ENCODE measurements at regions not wholly inside any gene's neighbourhood (a gene's known extent, or its start where the extent isn't known, plus 50 kb on each side); places are given as distances from the start of the nearest gene placed in this dataset.

DNA sequence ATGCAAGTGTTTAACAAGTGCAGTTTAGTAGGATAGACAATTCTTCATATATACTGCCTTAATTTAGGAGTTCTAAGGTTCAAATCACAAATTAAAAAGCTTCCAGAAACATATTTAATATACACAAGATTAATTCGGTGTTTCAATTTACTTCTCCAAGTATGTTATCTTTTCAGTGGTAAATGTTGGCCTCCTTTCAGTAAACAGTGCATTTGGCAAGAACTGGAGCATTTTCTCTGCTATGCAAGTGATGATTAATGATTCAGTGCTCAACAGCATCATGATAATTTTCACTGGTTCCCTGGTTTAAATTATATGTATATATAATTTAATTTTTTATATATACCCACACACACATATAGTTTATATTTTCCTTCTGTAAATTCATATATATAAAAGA, 541.7 kb downstream of the EFNA5 start:
- DNase-seq, result no peak

GRCh38 chr5:107127878-107128277, 542.9 kb downstream of the EFNA5 start:
- DNase-seq, result no peak

- no peak for DNase-seq
Observed at GRCh38 chr5:107126341-107126740, 544.4 kb downstream of the EFNA5 start.

DNA sequence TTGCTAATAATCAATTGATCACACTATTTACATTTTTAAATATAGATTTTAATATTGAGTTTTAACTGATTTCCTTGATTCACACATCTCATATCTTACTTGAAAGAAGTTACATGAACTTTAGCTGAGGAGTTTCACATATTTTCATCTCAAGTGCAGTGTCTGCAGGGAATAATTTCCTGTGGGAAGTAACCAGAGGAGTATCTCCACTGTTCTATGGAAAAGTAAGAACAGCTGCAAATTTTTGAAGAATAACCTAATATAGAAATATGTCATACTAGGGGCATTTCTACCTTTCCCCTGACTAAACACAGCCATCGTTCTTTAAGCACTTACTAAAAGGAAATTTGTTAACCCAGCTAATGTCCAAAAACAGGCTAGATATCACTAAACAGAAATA, 546.4 kb downstream of the EFNA5 start:
- DNase-seq, result no peak

GRCh38 chr5:107123014-107123413, 547.7 kb downstream of the EFNA5 start:
- DNase-seq, result no peak

DNA sequence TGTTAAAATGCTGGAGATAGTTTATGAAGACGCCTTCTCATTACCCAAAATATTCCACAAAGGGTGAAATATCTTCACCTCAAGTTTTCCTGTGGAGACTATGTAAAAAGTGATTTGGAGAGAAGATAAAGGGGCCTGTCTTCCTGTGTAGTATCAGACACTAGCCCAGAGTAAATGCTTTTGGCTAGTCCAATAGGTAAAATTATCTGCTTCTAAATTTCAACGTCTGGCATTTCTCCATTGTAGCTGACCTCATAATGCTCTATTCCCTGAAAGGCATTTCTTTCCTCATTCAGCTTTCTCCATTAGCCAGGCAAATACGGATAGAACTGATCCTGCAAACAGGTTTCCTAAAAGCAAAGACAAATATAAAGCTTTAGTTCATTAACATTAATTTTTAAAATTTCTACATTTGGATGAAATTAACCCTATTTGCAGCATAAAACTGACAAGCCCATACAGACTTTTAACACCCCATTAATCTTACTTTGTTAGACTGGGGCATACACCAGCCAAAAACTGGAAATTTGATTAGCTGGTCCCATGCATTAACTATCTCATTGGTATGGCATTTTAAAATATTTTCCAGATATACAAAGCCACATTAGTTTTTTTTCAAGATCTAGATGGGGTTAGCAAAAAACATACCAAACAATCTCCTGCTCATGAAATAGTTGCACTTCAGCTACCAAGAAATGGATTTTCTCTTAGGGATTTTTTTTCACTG, 548.8 kb downstream of the EFNA5 start:
- no peak for DNase-seq

DNA sequence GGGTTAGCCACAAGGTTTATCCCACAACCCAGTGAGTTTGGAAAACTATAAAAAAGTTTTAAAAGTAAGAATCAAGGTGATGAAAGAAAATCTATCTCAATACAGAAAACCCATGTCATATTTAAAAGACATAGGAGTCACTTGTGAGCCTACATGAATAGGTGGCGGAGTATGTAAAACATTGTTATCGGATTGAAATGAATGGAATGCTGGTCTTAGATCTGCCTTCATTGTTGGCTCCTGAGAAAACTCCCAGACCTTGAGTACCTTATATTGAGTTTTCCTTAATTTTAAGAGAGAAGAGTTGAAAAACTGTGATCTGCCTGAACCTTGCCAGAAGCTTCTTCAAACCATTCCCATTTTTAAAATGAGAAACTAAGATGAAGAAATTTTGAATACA, 551.1 kb downstream of the EFNA5 start:
- DNase-seq, result no peak

DNA sequence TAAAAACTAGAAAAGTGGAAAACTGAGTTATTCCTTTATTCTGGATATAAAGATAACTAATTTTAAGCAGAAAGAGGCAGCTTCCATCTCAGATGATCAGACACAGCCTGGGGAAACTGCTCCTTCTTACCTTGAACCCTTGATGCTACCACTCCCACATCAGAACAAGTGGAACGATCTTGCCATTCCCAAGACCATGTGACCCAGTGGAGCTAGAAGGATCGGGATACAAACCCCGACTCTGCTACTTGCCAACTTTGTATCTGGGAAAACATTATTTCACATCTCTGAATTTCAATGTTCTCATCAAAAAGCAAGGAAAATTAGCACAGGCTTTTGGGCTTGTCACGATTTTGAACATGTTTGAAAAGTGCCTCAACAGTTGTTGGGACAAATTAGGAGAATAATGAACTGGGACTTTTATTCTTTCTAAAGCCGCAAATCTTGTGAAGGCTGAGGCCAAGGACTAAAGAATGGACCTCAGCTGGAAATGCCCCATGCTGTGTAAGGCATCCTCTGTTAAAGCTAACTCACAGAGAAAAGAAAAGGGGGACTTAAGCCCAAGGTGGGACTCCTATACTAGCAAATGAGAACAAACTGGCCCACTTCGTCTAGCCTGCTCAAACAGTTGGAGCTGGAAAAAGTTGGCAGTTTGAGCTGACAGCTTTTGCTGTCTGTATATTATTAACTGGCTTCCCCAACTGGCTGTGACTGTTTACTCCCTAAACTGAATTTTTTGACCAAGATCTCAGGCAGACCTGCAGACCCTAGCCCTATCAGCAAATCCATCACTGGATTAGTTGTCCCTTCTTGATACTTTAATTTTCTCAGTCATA, 552.3 kb downstream of the EFNA5 start:
- no peak for DNase-seq

DNA sequence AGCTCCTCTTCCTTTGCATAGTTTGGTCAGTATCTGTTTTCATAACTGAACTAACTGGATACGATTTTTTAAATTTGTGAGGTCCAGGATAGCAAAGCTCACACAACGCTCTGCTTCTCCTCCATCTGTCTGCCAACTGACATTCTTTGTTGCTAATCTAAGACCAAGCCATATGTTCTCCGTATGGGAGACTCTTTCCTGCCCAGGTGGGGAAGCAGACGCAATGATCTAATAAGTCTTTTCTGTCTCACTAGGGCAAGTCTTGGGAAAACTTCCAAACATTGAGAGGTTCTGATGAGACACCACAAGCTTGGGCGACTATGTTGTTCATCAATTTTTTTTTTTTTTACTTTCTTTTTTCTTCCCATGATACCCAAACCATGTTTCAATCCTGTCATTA, 558.5 kb downstream of the EFNA5 start:
- no peak for DNase-seq

GRCh38 chr5:107104040-107104995, 566.4 kb downstream of the EFNA5 start:
- DNase-seq, result no peak

DNA sequence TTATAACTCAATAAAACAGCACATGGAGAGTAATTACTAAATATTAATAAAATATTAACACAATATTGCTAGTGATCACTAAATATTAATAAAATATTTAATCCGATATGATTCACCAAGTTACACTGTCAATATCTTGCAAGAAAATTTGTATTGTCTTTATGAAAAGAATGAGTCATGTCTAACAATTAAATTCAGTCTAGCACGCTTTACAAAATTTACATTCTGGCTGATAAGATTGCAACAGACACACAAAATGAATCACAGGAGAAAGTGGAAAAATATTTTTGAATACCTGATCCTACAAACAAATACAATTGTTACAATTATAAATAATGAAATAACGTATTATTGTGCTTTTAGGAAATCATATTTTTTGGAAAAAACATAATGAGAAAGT, 567.2 kb downstream of the EFNA5 start:
- DNase-seq, result no peak

DNA sequence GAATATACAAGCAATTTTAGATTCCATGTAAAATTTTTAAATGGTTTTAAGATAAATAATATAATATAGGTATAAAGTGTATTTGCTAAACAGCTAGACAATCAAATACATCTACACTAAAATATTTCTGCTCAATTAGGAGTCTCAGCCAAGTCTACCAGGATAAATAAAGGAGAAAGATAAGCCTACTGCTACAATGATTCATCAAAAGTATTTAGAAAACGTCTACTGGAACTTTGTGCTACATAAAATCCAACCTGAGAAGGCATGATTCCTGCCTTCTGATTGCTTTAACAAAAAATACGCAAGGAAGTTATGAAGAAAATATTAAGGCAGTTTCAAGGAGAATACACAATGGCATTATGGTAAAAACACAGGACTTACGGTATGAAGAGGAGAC, 570.6 kb downstream of the EFNA5 start:
- DNase-seq, result no peak

- no peak for DNase-seq
Observed at GRCh38 chr5:107099506-107099905, 571.2 kb downstream of the EFNA5 start.

GRCh38 chr5:107092695-107093094, 578.0 kb downstream of the EFNA5 start:
- DNase-seq, result no peak

- DNase-seq, result no peak
Observed at GRCh38 chr5:107090506-107090905, 580.2 kb downstream of the EFNA5 start.

DNA sequence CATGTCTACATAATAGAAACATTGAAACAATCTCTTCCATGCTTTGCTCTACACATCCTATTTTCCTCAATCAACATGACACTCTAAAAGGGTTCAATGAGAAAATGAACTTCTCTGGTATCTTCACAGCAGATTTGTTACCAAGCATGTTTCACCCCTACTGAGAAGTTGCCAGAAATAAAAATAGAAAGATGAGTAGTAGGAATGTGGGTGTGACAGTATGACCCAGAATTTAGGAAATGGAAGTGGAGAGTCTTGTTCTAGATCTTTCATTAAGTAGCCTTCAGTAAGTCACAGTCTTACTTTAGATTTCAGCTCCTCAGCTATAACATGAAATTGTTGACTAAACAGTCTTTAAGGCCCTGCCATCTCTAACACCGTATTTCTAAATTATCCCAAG, 581.8 kb downstream of the EFNA5 start:
- no peak for DNase-seq

GRCh38 chr5:107085572-107085971, 585.2 kb downstream of the EFNA5 start:
- DNase-seq, result no peak

- DNase-seq, result no peak
Observed at GRCh38 chr5:107074996-107075395, 595.7 kb downstream of the EFNA5 start.

DNA sequence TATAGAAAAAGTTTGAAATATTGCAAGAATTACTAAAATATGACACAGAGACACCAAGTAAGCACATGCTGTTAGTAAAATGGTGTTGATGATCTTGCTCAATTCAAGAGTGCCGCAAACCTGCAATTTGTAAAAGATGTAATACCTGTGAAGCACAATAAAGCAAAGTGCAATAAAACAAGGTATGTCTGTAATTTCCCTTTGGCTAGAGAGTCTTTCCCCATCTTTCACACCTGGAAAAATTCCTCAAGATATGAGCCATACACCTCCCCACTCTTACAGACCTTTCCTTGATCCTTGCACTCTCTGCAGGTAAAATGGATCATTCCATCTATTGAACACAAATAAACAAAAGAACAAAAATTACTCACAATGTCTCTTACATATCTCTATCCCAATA, 597.8 kb downstream of the EFNA5 start:
- no peak for DNase-seq

DNA sequence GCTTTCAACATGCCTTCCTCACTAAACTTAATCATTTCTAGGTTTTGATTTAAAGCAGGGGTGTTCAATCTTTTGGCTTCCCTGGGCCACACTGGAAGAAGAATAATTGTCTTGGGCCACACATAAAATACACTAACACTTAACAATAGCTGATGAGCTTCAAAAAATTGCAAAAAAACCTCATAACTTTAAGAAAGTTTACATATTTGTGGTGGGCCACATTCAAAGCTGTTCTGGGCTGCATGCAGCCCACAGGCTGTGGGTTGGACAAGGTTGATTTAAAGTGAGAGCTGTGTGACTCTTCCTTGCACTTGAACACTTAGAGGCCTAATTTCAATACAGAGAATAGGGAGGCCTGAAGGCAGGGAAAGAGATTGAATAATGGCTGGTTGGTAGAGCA, 598.3 kb downstream of the EFNA5 start:
- no peak for DNase-seq

GRCh38 chr5:107068782-107069181, 602.0 kb downstream of the EFNA5 start:
- DNase-seq, result no peak

GRCh38 chr5:107067395-107067794, 603.3 kb downstream of the EFNA5 start:
- DNase-seq, result no peak

DNA sequence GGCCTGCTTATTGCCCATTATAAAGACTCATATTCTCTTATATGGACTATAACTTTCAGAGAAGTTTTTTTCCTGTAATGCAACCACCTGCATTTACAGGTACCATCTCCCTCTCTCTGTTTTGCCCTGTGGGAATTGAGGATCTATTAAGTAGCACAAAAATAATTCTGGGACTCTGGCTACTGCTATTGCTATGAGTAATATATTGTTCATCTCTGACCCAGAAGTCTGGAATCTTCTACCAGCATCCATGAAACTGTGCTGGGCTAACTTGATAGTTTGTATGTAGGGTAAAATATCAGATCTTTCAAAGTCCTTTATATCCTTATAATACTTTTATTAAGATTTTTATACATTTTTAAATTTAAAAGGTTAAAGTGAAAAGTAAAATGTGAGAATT, 607.2 kb downstream of the EFNA5 start:
- DNase-seq, result no peak

Data from 8988T (cell line).